Activated CD8-positive, alpha-beta memory T cell treated with anti-CD3 and anti-CD28 coated beads for 24 hours (primary cell): ENCODE measurements at regions not wholly inside any gene's neighbourhood (a gene's known extent, or its start where the extent isn't known, plus 50 kb on each side); places are given as distances from the start of the nearest gene placed in this dataset.
"Not testable (repeated sequence)": the region's sequence is repeated elsewhere in the genome, so short reads cannot be mapped to it uniquely, and the experiment has no call there.

ENCODE experiments used
- DNase-seq: peaks from one replicate; pipeline ENCODE4 v3.0.0-alpha.2; 2020

DNA sequence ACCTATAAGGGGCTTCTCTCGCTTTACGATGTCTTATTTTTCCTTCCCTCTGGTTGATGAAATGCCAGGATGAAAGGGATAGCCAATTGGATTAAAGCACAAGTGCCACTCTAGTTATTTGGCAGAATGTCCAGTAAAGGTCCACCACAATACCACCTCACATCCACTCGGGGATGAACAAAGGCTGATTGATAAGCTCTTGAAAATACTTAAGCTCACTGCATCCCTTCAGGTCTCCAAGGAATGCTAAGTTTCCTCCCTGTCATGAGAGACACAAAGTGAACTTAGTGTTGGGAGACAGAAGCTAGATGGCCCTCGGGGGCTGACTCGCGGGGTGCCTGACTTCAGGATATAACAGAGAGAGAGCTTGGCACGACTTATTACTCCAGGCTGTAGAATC lies 185.9 kb upstream of the ZNF644 start:
- DNase-seq: not testable (repeated sequence)

DNA sequence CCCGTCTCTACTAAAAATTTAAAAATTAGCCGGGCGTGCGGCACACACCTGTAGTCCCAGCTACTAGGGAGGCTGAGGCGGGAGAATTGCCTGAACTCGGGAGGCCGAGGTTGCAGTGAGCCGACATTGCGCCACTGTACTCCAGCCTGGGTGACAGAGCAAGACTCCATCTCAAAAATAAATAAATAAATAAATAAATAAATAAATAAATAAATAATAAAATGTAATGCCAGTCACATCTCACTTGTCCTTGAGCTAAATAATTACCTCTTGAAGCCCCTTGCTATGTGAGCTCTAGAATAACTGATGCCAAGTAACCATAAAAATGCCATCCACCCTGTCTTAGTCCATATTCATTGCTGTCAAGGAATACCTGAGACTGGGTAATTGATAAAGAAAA lies 182.3 kb upstream of the ZNF644 start:
- DNase-seq: not testable (repeated sequence)

DNA sequence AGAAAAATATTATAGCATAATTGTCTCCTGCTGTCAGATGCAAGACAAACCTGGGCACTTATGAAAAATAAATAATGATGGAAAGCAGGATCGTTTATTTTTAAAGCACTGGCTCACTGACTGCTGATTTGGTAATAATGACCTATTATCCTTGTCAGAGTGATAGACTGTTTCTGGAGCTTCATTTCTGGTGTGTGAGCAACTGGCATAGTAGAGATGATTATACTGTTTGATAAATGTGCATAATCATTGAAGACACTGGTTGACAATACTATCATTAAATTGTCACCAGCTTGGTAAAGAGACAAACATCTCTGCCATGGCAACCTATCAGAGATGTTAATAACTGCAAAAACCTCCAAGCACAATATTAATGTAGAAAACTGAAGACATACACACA lies 179.9 kb upstream of the ZNF644 start:
- no peak for DNase-seq

DNA sequence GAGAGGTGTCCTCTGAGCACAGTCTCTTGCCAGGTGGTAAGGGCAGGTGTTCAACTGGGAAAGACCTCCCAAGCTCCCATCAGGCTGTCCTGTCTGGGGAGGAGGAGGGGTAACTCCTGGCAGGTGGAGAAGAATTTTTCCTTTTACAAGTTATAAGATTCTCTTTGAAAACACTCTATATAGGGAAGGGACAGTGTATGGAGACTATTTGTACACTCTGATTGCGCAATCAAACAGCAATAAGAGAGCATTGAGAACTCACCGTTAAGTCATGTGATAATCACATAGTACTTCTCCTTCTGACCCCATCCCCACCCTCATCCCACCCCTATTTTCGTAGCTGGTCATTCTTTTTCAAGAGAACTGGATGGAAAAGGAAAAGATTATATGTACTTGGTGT lies 179.3 kb upstream of the ZNF644 start:
- no peak for DNase-seq

DNA sequence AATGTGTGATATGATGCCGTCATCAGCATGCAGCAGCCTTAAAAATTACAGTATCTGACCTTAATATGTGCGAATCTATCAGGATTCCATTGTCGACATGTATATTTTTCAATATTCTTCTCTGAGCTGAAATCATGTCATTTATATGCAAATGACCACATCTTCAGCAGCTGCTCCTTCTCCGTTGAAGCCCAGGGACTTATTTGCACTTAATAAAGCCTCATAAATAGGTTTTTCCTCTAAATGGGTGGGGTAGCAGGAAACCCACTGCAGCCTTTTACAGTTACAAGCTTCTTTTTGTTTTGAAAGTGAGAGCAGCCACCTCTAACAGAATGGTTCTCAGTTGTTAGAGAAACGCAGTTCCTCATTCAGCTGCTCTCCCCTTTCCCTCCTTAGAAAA lies 178.8 kb upstream of the ZNF644 start:
- DNase-seq: no peak

DNA sequence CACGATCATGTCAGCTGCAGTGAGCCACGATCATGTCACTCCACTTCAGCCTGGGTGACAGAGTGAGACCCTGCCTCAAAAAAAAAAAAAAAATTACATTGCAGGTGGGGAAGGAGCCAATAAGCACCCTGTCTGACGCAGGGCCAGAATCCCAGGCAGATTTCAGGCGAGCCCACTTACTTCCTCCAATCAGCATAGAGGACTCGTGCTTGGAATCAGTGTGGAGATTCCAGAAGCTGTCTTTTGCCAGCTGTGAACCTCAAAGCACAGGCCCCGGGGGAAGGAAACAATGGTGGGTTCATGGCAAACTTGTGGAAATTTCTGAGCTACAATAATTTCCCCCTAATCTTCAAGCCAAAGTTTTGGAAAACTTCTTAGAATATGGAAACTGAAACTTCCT lies 178.2 kb upstream of the ZNF644 start:
- no peak for DNase-seq

DNA sequence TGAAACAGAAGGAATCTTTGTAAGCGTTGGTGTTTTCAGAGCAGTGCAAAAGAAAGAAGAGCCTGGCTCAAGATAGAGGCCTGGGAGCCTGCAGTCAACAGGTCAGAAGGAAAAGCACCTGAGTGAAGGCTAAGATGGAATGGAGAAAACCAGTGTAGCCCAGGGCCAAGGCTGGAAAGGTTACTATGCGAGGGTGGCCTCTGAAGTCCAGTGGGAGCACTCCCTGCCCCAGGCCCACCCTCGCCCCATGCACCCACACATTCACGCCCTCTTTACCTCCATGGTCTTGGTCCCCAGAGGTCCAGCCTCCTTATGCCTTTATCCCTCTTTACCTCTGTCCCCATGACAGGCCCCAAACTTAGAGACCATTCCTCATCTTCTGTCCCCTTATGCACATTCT lies 169.2 kb upstream of the ZNF644 start:
- no peak for DNase-seq

DNA sequence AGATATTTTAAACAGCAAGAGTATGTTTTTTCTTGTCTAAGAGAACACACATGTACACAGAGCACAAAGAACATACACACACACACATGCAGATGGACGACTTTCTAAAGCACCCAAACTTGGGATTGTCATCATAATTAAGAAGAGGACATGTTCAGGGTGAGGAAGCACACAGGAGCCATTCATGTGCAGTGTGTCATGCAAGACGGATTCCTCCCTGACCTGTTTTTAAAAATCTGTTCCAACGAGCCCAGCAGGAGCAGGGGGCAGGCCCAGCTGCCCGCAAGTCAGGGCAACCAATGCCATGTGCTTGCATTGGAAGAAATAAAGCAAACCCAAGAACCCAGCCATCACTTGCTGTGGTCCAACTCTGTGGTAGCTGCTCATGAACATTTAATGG lies 167.3 kb upstream of the ZNF644 start:
- DNase-seq: no peak

DNA sequence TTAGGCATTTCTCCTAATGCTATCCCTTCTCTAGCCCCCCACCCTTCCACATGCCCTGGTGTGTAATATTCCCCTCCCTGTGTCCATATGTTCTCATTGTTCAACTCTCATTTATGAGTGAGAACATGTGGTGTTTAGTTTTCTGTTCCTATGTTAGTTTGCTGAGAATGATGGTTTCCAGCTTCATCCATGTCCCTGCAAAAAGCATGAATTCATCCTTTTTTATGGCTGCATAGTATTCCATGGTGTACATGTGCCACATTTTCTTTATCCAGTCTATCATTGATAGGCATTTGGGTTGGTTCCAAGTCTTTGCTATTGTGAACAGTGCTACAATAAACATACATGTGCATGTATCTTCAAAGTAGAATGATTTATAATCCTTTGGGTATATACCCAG lies 161.0 kb upstream of the ZNF644 start:
- DNase-seq: not testable (repeated sequence)

DNA sequence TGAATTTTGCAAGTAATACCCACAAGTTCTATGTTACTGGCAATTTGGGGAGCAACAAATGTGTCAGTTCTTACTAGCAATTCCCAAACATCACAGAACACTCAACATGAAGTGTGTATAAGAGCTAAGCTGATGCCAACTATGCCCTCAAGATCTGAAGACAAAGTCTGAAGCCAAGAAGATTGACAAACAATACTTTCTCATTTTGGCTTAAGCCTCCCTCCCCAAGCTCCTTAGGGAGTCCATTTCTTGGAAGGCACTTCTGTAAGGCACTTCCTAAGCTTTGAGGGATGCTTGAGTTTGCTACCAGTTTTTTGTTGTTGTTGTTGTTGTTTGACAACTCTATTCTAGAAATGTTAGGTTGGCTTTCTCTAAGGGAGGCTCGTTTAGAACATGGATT lies 154.4 kb upstream of the ZNF644 start:
- DNase-seq: no peak

DNA sequence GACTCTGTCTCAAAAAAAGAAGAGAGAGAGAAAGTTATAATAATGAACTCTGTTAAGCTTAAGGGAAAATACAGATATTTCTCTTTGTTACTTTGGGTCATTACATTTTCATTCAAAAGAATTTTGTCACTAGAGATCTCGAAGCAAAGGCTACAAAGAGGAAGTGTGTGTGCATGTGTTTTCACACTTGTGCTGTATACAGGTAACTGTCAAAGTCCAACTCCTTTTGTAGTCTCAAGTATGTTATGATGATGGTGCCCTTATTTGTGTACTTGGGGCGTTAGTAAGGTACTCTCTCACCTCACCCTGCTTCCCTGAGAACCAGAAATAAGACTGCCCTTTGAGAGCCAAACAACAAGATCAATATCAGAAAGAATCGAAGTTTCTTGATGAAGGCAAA lies 152.9 kb upstream of the ZNF644 start:
- no peak for DNase-seq

DNA sequence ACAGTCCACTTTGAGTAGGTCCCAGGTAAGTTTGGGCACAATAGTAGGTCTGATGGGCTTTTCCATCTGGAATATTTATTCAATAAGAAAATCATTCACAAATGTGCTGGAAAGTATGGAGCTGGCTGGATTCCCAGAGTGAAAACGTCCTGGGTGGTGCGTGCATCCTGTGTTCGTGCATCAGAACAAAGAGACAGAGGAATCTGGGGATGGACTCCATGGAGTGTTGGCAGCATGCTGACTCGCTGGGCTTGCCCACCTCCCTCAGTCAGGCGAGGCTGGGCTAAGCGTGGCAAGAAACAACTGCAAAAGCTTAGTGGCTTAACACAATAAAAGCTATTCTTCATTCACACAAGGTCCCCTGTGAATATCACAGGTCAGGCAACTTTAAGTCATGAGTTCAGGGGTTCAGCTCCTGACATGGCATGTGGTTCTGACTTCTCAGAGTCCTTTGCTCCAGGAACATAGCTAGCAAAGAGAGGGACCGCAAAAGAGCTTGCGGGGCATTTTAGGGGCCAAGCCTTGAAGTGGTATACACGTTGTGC lies 151.6 kb upstream of the ZNF644 start:
- DNase-seq: no peak

DNA sequence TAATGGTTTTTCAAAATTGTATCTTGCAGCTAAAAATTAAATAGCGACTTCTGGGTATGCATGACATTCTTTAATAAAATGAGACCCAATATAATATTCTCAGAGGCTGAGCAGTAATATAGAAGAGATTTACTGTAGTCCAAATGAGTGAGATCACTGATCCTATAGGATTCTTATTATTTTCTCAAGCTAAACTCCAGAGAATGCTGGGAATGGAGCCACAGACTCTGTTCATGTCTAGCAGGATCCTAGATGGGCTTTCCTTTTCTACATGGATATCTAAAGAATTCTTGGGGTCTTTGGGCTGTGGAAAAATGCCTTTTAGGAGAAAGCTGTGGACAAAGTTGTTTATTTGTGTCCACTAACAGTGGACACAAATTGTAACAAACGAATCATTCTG lies 150.7 kb upstream of the ZNF644 start:
- no peak for DNase-seq

DNA sequence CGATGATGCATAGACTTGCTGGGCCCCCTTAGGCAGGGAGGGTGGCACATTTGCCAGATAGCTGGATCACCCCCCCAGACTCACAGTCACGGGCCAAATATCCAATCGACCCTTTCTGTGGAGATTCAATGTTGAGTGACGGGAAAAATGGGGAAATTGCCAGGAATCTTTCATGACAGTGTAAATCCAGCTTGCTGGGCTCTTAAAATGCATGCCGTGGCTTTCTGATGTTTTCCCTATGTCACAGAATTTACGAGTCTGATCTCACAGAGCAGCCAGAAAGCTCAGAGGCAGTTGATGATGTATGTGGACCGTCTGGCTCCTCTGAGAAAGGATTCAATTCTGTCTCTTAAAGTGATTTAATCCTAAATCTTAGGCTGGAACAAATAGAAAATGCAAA lies 150.1 kb upstream of the ZNF644 start:
- no peak for DNase-seq

DNA sequence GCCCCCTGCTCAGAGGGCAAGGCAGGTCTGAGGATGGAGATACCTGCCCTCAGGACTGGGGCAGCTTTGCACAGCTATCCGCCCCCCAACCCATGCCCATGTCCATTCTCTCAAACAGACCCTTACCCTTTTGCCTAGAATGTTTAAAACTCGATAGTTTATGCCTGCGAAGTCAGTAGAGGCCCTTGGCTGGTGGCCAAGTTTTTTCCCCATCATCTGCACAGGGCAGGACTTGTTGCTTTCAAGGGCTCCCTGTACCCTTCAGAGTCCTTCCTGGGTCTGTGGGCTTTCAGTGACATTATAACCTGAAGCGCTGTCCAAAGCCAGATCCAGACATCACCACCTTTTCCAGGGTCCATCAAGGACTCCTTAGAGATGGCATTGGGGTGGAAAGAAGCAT lies 148.7 kb upstream of the ZNF644 start:
- DNase-seq: no peak

DNA sequence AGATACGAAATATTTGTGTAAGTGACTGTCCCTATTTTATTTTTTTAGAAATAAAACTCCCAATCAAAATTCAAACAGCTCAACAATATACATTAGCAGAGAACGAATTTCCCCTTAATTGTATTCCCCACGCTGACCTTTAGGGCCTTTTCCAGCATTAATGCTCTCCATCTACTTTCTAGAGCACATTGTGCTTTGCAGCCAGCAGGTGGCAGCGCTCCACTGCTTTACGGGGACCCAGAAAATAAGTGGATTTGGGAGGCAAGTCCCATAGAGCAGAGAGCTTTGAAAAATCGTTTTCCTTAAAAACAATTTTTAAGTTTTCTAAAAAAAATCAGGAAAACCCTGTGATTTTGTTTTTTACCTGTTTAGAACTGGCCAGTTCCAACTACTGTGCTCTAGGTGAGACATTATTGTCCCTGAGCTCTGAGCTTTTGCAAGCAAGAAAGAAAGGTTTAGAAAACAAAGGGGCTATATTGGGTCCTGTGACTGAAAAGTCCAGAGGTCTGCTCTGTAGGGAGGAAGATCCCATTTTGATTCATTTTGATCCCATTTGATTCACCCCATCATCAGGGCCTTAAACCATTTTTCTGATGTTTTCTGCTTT lies 144.4 kb upstream of the ZNF644 start:
- DNase-seq: no peak

DNA sequence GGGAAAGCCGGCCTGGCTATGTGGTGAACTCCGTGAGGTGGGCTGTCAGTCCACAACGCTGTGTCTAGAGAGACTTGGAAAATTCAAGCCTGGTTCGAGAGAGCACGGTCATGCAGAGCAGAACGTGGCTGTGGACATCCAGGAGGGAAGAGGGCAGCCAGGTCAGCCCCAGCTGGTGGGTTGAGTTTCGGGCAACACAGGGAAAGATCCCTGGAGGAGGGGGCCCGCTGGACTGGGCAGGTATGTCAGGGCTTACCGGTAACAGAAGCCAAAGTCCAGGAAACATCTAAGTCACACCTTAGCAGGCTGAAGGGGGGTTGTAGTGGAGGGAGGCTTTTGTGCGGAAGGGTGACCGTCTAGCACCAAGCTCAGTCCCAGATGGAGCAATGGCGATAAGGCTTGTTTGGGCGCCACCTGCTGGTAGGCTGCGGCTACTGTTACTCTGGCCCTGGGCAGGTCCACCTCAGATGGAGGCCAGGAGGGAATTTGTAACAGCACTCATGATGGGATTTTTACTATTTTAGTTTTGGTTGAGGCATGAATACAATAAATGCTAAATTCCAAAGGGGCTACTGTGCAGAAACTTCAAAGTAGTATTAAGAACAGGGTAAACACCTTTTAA lies 143.3 kb upstream of the ZNF644 start:
- peak; percentile 89 for DNase-seq

DNA sequence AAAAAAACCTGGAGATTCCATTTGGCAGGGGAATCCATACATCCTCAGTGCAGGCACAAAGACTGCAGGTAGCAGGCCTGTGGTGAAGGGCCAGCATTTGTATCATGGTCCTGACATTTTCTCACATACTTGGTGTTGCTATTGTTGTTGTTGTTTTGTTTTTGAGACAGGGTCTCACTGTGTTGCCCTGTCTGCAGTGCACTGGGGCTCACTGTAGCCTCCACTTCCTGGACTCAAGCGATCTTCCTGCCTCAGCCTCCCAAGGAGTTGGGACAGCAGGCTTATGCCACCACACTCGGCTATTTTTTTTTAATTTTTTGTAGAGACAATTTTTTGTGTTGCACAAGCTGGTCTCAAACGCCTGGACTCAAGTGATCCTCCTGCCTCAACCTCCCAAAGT lies 140.8 kb upstream of the ZNF644 start:
- no peak for DNase-seq

DNA sequence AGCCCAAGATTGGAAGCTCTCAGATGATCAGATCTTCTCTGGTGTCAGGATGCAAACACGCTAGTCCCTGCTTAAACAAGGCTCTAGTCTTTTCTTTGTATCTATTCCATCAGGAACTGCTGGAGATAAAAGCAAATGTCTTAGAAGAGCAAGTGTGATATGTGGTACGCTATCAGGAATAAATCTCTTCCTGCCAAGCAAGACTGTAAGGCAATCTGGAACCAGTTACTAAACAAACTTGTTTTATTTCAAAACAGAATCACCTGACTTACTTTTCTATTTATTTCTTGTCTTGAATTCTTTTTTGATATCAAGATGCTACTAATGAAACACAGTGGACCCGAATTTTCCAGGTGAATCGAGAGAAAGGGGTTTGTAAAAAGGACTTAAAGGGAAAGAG lies 139.9 kb upstream of the ZNF644 start:
- no peak for DNase-seq

DNA sequence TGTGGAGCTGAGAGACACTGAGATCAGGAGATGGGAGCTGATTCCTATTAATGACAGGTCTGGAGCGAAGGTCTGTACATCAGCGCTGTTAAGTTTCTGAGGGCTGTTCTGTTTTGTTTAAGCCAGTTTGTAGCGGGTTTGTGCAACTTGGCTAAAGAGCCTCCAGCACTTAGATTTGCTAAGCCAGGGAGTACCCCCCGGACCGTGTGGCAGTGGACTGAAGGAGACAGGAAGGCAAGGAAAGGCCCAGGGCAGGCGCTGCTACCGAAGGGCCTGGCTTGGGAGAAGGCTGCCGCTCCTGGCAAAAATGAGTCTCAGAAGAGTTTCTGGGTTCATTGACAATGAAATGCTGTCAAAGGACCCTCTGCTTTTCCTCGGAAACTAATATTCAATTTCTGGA lies 139.3 kb upstream of the ZNF644 start:
- DNase-seq: no peak

DNA sequence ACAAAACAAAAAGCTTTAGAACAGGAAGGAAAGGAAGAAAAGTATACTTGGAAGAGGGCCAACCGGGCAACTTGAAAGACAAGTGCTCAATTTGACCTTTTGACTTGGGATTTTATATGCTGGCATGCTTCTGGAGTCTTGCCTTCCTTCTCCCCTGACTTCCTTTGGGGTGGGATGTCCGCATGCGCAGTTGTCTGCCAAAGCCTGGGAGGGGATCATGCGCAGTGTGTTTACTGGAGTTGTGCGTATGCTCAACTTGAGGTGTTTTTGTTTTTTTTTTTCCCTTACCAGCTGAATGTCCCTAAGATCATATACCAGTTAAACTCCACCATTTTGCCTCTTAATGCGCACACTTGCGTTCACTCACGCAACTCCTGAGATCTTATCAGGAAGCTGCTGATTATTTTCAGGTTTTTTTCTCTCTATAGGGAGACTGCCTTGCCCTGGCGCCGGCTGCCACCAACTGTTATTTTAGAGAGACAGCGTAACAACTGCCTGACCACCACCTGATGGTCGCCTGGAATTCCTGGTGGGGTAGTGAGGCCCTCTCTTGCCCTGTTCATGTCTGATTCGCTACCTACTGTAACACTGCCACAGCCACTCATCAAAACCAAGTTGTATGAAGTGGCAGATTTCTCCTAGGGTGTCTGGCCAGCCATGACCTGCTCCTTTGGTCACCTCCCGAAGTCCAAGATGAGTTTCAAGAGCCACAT lies 138.7 kb upstream of the ZNF644 start:
- no peak for DNase-seq

DNA sequence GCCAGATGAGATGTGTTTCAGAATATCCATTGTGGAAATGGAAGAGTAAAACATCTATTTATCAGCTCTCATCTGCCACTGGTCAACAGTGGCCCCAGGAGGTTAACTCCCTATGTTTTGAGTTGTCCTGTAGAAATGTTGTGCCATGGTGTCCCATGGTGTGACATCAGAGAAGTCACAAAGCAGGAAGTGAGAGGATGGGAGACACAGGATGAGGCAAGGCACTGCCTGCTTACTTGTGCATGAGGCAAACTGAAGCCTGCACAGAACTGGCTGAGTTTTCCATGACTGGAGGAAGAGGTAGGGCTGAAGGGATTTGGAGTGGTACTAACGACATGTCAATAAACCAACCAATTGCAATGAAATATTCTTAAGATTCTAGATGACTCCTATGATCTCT lies 131.5 kb upstream of the ZNF644 start:
- no peak for DNase-seq

DNA sequence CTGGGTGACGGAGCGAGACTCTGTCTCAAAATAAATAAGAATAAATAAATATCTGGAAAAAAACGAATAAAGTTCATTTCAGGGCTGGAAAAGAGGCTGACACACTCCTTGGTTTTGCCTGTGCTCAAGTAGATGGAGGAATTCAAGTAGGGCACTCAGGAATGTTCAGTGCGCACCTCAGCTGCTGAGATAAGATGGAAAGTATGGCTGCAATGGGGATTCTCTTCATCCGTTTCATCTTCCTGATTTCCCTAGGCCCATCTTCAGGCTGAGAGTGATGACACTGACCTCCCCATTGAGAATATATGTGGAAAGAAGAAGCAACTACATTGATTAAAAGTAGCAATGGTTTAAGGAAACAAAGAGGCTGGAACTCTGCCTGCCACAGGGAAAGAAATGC lies 130.5 kb upstream of the ZNF644 start:
- DNase-seq: no peak

DNA sequence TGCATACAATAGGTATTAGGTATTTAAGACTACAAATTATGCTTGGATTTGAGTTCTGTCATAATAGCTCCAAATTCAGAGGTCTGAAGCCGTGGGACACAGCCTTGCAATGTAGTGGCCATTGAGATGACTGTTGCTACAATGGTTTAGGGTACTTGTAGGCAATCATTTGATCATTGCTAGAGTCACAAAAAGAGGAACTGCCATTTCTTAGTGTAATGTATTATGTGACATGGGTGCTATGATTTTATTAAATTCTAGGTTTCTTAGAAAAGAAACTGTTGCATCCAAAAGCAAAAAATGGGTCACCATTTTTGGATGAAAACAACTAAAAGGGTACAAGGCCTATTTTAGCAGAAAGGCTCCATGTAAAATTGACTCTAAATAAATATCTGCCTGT lies 129.9 kb upstream of the ZNF644 start:
- no peak for DNase-seq
